ENCODE measurements at regions not wholly inside any gene's neighbourhood (a gene's known extent, or its start where the extent isn't known, plus 50 kb on each side); places are given as distances from the start of the nearest gene placed in this dataset.

- no peak overlapping the region for H3K4me3 Mint-ChIP-seq
- H3K4me1 Mint-ChIP-seq, result peaks cover 5% of the 10 kb centered on the region
- H3K36me3 Mint-ChIP-seq (ENCODE audit: low read depth), result no peaks in the 10 kb centered on the region
- no peaks in the 10 kb centered on the region for H3K9me3 ChIP-seq (ENCODE audit: control insufficient read depth, low read length, poor library complexity, severe bottlenecking)
- no peak overlapping the region for H3K27ac Mint-ChIP-seq
- peaks cover 55% of the 10 kb centered on the region for H3K27me3 Mint-ChIP-seq
- ATAC-seq, result peak; percentile 92
- DNase-seq, result peak; percentile 31 to 60 (median 36)
These were observed 402.9 kb upstream of the SLC14A2 start for GRCh38 chr18:45212181-45213039.

GRCh38 chr18:45213040-45213333 is 402.3 kb upstream of the SLC14A2 start:
- ATAC-seq (no peak), DNase-seq (no peak)
- Mint-ChIP-seq H3K4me1 (peaks cover 5% of the 10 kb centered on the region), H3K4me3 (no peak overlapping the region), H3K36me3 (ENCODE audit: low read depth) (no peaks in the 10 kb centered on the region), H3K27me3 (peaks cover 61% of the 10 kb centered on the region), H3K27ac (no peak overlapping the region)
- H3K9me3 ChIP-seq (ENCODE audit: control insufficient read depth, low read length, poor library complexity, severe bottlenecking), result no peaks in the 10 kb centered on the region

GRCh38 chr18:45218436-45218835 is 396.8 kb upstream of the SLC14A2 start:
- Mint-ChIP-seq H3K27me3 (peaks cover 52% of the 10 kb centered on the region), H3K4me3 (no peak overlapping the region), H3K36me3 (ENCODE audit: low read depth) (no peaks in the 10 kb centered on the region), H3K27ac (no peak overlapping the region), H3K4me1 (no peaks in the 10 kb centered on the region)
- H3K9me3 ChIP-seq (ENCODE audit: control insufficient read depth, low read length, poor library complexity, severe bottlenecking), result no peaks in the 10 kb centered on the region
- ATAC-seq (no peak), DNase-seq (no peak)

GRCh38 chr18:45221363-45221762 is 393.9 kb upstream of the SLC14A2 start:
- no peak overlapping the region for H3K4me3 Mint-ChIP-seq
- peaks cover 33% of the 10 kb centered on the region for H3K27me3 Mint-ChIP-seq
- H3K4me1 Mint-ChIP-seq, result no peaks in the 10 kb centered on the region
- no peak for DNase-seq
- H3K9me3 ChIP-seq (ENCODE audit: control insufficient read depth, low read length, poor library complexity, severe bottlenecking), result peaks cover 3% of the 10 kb centered on the region
- ATAC-seq, result no peak
- H3K27ac Mint-ChIP-seq, result no peak overlapping the region
- no peaks in the 10 kb centered on the region for H3K36me3 Mint-ChIP-seq (ENCODE audit: low read depth)

GRCh38 chr18:45222180-45222579 is 393.1 kb upstream of the SLC14A2 start:
- H3K4me1 Mint-ChIP-seq, result no peaks in the 10 kb centered on the region
- no peaks in the 10 kb centered on the region for H3K36me3 Mint-ChIP-seq (ENCODE audit: low read depth)
- no peak overlapping the region for H3K27ac Mint-ChIP-seq
- no peak for ATAC-seq
- peaks cover 26% of the 10 kb centered on the region for H3K27me3 Mint-ChIP-seq
- H3K4me3 Mint-ChIP-seq, result no peak overlapping the region
- no peak for DNase-seq
- H3K9me3 ChIP-seq (ENCODE audit: control insufficient read depth, low read length, poor library complexity, severe bottlenecking), result peaks cover 3% of the 10 kb centered on the region

GRCh38 chr18:45227001-45227742 is 388.1 kb upstream of the SLC14A2 start:
- H3K9me3 ChIP-seq (ENCODE audit: control insufficient read depth, low read length, poor library complexity, severe bottlenecking), result peaks cover 3% of the 10 kb centered on the region
- Mint-ChIP-seq H3K27me3 (peaks cover 6% of the 10 kb centered on the region), H3K27ac (no peak overlapping the region), H3K4me1 (no peaks in the 10 kb centered on the region), H3K36me3 (ENCODE audit: low read depth) (no peaks in the 10 kb centered on the region), H3K4me3 (no peak overlapping the region)
- ATAC-seq (no peak), DNase-seq (no peak)

GRCh38 chr18:45228796-45229388 is 386.4 kb upstream of the SLC14A2 start:
- no peak overlapping the region for H3K27ac Mint-ChIP-seq
- no peak overlapping the region for H3K4me3 Mint-ChIP-seq
- H3K9me3 ChIP-seq (ENCODE audit: control insufficient read depth, low read length, poor library complexity, severe bottlenecking), result peaks cover 3% of the 10 kb centered on the region
- no peaks in the 10 kb centered on the region for H3K36me3 Mint-ChIP-seq (ENCODE audit: low read depth)
- H3K4me1 Mint-ChIP-seq, result no peaks in the 10 kb centered on the region
- H3K27me3 Mint-ChIP-seq, result no peaks in the 10 kb centered on the region
- no peak for ATAC-seq
- no peak for DNase-seq

GRCh38 chr18:45231617-45232016 is 383.7 kb upstream of the SLC14A2 start:
- no peak for ATAC-seq
- no peaks in the 10 kb centered on the region for H3K9me3 ChIP-seq (ENCODE audit: control insufficient read depth, low read length, poor library complexity, severe bottlenecking)
- no peak overlapping the region for H3K27ac Mint-ChIP-seq
- DNase-seq, result no peak
- no peaks in the 10 kb centered on the region for H3K27me3 Mint-ChIP-seq
- H3K4me1 Mint-ChIP-seq, result no peaks in the 10 kb centered on the region
- no peaks in the 10 kb centered on the region for H3K36me3 Mint-ChIP-seq (ENCODE audit: low read depth)
- H3K4me3 Mint-ChIP-seq, result no peak overlapping the region

GRCh38 chr18:45232061-45232460 is 383.2 kb upstream of the SLC14A2 start:
- DNase-seq (no peak), ATAC-seq (no peak)
- H3K27me3 Mint-ChIP-seq, result no peaks in the 10 kb centered on the region
- no peaks in the 10 kb centered on the region for H3K9me3 ChIP-seq (ENCODE audit: control insufficient read depth, low read length, poor library complexity, severe bottlenecking)
- H3K27ac Mint-ChIP-seq, result no peak overlapping the region
- H3K4me3 Mint-ChIP-seq, result no peak overlapping the region
- no peaks in the 10 kb centered on the region for H3K36me3 Mint-ChIP-seq (ENCODE audit: low read depth)
- no peaks in the 10 kb centered on the region for H3K4me1 Mint-ChIP-seq

GRCh38 chr18:45236676-45237075 is 378.6 kb upstream of the SLC14A2 start:
- Mint-ChIP-seq H3K4me1 (no peaks in the 10 kb centered on the region), H3K4me3 (no peak overlapping the region), H3K27ac (no peak overlapping the region), H3K36me3 (ENCODE audit: low read depth) (no peaks in the 10 kb centered on the region), H3K27me3 (peaks cover 16% of the 10 kb centered on the region)
- DNase-seq (no peak), ATAC-seq (no peak)
- no peaks in the 10 kb centered on the region for H3K9me3 ChIP-seq (ENCODE audit: control insufficient read depth, low read length, poor library complexity, severe bottlenecking)

- no peak overlapping the region for H3K27ac Mint-ChIP-seq
- DNase-seq (no peak), ATAC-seq (no peak)
- H3K27me3 Mint-ChIP-seq, result peaks cover 21% of the 10 kb centered on the region
- H3K4me3 Mint-ChIP-seq, result no peak overlapping the region
- H3K9me3 ChIP-seq (ENCODE audit: control insufficient read depth, low read length, poor library complexity, severe bottlenecking), result no peaks in the 10 kb centered on the region
- H3K4me1 Mint-ChIP-seq, result no peaks in the 10 kb centered on the region
- H3K36me3 Mint-ChIP-seq (ENCODE audit: low read depth), result no peaks in the 10 kb centered on the region
These were observed 377.8 kb upstream of the SLC14A2 start for GRCh38 chr18:45237343-45238098.

- no peak for DNase-seq
- no peaks in the 10 kb centered on the region for H3K9me3 ChIP-seq (ENCODE audit: control insufficient read depth, low read length, poor library complexity, severe bottlenecking)
- no peak overlapping the region for H3K4me3 Mint-ChIP-seq
- H3K4me1 Mint-ChIP-seq, result no peaks in the 10 kb centered on the region
- H3K36me3 Mint-ChIP-seq (ENCODE audit: low read depth), result no peaks in the 10 kb centered on the region
- no peak for ATAC-seq
- peaks cover 30% of the 10 kb centered on the region for H3K27me3 Mint-ChIP-seq
- no peak overlapping the region for H3K27ac Mint-ChIP-seq
These were observed 374.0 kb upstream of the SLC14A2 start for GRCh38 chr18:45241271-45241670.

- Mint-ChIP-seq H3K27ac (no peak overlapping the region), H3K4me1 (no peaks in the 10 kb centered on the region), H3K36me3 (ENCODE audit: low read depth) (no peaks in the 10 kb centered on the region), H3K27me3 (peaks cover 30% of the 10 kb centered on the region), H3K4me3 (no peak overlapping the region)
- ATAC-seq (no peak), DNase-seq (no peak)
- H3K9me3 ChIP-seq (ENCODE audit: control insufficient read depth, low read length, poor library complexity, severe bottlenecking), result no peaks in the 10 kb centered on the region
These were observed 373.2 kb upstream of the SLC14A2 start for GRCh38 chr18:45241982-45242565.
